Tibial nerve (tissue), 4 donors: ENCODE measurements at regions not wholly inside any gene's neighbourhood (a gene's known extent, or its start where the extent isn't known, plus 50 kb on each side); places are given as distances from the start of the nearest gene placed in this dataset.

Experiments
- EP300 ChIP-seq, 2 donors: sonication (generic); formaldehyde crosslinking; IDR thresholded peaks; one replicate each; pipeline ENCODE4 v1.6.1; 2017; ENCODE audit warnings: antibody characterized with exemption in 2 of 2, mild to moderate bottlenecking in 1 of 2
- POLR2A ChIP-seq, 2 donors: fragments of 450-650 bp; IDR thresholded peaks; one replicate each; pipeline ENCODE4 v1.6.1; 2017; ENCODE audit warnings: antibody characterized with exemption in 2 of 2, mild to moderate bottlenecking in 2 of 2, moderate library complexity in 2 of 2
- TF ChIP-seq, protein P1 (sequence below), 5 experiments: fragments of 200-600 bp in 3 of 5; fragments of 450-650 bp in 2 of 5; sonication (generic) in 3 of 5; IDR thresholded peaks; one replicate each; pipeline ENCODE4 v1.5.1; 2016 to 2019; ENCODE audit warnings: antibody characterized with exemption in 5 of 5, mild to moderate bottlenecking in 3 of 5, moderate library complexity in 2 of 5

DNA sequence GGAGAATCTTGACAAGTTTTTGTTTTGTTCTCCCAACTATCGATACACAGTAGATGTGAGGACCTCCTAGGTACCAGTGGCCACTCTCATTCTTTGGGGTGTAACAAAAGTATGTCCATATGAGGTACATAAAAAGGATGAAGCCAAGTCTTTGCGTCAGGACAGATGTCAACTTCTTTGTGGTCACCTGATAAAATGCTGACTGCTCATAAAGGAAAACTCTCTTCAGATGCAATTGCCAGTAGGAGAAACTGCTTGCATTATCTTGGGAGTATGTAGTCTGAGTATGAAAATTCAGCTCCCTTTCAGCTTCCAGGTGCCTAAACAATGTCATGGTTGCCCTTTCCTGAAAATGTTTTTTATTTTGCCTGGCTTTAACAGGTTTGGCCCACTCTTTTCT lies 123.8 kb upstream of the GOLIM4 start:
- TF ChIP-seq POLR2A (IDR thresholded peaks at IDR 0.05) (no peak), EP300 (IDR thresholded peaks at IDR 0.05) (no peak)
- TF ChIP-seq, protein P1, sequence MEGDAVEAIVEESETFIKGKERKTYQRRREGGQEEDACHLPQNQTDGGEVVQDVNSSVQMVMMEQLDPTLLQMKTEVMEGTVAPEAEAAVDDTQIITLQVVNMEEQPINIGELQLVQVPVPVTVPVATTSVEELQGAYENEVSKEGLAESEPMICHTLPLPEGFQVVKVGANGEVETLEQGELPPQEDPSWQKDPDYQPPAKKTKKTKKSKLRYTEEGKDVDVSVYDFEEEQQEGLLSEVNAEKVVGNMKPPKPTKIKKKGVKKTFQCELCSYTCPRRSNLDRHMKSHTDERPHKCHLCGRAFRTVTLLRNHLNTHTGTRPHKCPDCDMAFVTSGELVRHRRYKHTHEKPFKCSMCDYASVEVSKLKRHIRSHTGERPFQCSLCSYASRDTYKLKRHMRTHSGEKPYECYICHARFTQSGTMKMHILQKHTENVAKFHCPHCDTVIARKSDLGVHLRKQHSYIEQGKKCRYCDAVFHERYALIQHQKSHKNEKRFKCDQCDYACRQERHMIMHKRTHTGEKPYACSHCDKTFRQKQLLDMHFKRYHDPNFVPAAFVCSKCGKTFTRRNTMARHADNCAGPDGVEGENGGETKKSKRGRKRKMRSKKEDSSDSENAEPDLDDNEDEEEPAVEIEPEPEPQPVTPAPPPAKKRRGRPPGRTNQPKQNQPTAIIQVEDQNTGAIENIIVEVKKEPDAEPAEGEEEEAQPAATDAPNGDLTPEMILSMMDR (IDR thresholded peaks at IDR 0.05): no peak
